H54 (cell line): ENCODE measurements at regions not wholly inside any gene's neighbourhood (a gene's known extent, or its start where the extent isn't known, plus 50 kb on each side); places are given as distances from the start of the nearest gene placed in this dataset.
A peak's percentile ranks its signal among the peaks of the same experiment; 100 is the strongest.
"Not testable (repeated sequence)": the region's sequence is repeated elsewhere in the genome, so short reads cannot be mapped to it uniquely, and the experiment has no call there.

ENCODE experiments used
- DNase-seq: peaks from one replicate; pipeline ENCODE4 v3.0.0; 2011; ENCODE audit warnings: low spot score, mixed read lengths; ENCODE audit not compliant: insufficient read length
- FAIRE-seq: peaks from 3 replicates; lab custom pipeline; 2011; peaks lifted over from hg19 to GRCh38; lab: Jason Lieb, UNC
- POLR2A ChIP-seq: IDR thresholded peaks from 2 replicates; pipeline ENCODE4 v1.6.1; 2011; ENCODE audit warnings: low read depth, mild to moderate bottlenecking, low read length

- no peak for TF ChIP-seq POLR2A
- FAIRE-seq: no peak
- no peak for DNase-seq
These were observed 189.1 kb downstream of the EPM2A start for GRCh38 chr6:145546265-145546664.

GRCh38 chr6:145547594-145548335 is 187.6 kb downstream of the EPM2A start:
- TF ChIP-seq POLR2A: no peak
- FAIRE-seq: no peak
- DNase-seq: no peak

GRCh38 chr6:145548933-145549648 is 186.2 kb downstream of the EPM2A start:
- FAIRE-seq: no peak
- no peak for DNase-seq
- no peak for TF ChIP-seq POLR2A

GRCh38 chr6:145551164-145551563 is 184.2 kb downstream of the EPM2A start:
- FAIRE-seq (no peak), DNase-seq (no peak)
- TF ChIP-seq POLR2A: no peak

GRCh38 chr6:145555084-145555483 is 180.2 kb downstream of the EPM2A start:
- no peak for FAIRE-seq

GRCh38 chr6:145557474-145557873 is 177.8 kb downstream of the EPM2A start:
- DNase-seq (no peak), FAIRE-seq (no peak)
- TF ChIP-seq POLR2A: no peak

More at GRCh38 chr6:145555084-145555483, 180.2 kb downstream of the EPM2A start:
- TF ChIP-seq POLR2A: no peak
- no peak for DNase-seq

- FAIRE-seq (no peak), DNase-seq (no peak)
- TF ChIP-seq POLR2A: no peak
These were observed 175.5 kb downstream of the EPM2A start for GRCh38 chr6:145559836-145560235.

GRCh38 chr6:145561095-145562072 is 173.9 kb downstream of the EPM2A start:
- DNase-seq: no peak
- no peak for TF ChIP-seq POLR2A
- peak; percentile 65 for FAIRE-seq

- DNase-seq (no peak), FAIRE-seq (no peak)
- TF ChIP-seq POLR2A: no peak
These were observed 172.3 kb downstream of the EPM2A start for GRCh38 chr6:145562771-145563615.

- no peak for TF ChIP-seq POLR2A
- no peak for FAIRE-seq
- no peak for DNase-seq
These were observed 170.8 kb downstream of the EPM2A start for GRCh38 chr6:145564553-145564952.

GRCh38 chr6:145567684-145568252 is 167.6 kb downstream of the EPM2A start:
- TF ChIP-seq POLR2A: no peak
- DNase-seq (no peak), FAIRE-seq (no peak)

- DNase-seq: no peak
- no peak for TF ChIP-seq POLR2A
- FAIRE-seq: no peak
These were observed 166.2 kb downstream of the EPM2A start for GRCh38 chr6:145569140-145569539.

- not testable (repeated sequence) for DNase-seq, FAIRE-seq
These were observed 165.0 kb downstream of the EPM2A start for GRCh38 chr6:145570336-145570735.

- FAIRE-seq, DNase-seq: not testable (repeated sequence)
These were observed 161.1 kb downstream of the EPM2A start for GRCh38 chr6:145574269-145574668.
